HepG2 (cell line): ENCODE measurements at regions not wholly inside any gene's neighbourhood (a gene's known extent, or its start where the extent isn't known, plus 50 kb on each side); places are given as distances from the start of the nearest gene placed in this dataset.

Experiments used
- ATAC-seq: fragments of 200-7000 bp; cut with Tn5 transposase; 3 replicates; pipeline ENCODE4 v1.9.1; 2020; ENCODE audit warnings: mild to moderate bottlenecking, moderate library complexity
- BruUV-seq: library from RNA; stranded (reverse); fragments of 400-500 nt; replicated peaks from 2 replicates; lab custom pipeline; 2021; lab: Mats Ljungman, UMichigan
- CTCF ChIA-PET: fragments of 300-600 bp; formaldehyde crosslinking; extraction: SDS; loops from one replicate; lab custom pipeline; 2021; ENCODE audit warnings: low total read pairs, inconsistent platforms, low intra/inter-chr PET ratio; lab: Yijun Ruan, JAX
- POLR2A ChIA-PET: fragments of 350-600 bp; sonication (Branson Sonifier 250); formaldehyde crosslinking; loops from one replicate; lab custom pipeline; 2020; ENCODE audit warnings: antibody characterized with exemption, inconsistent platforms; lab: Yijun Ruan, JAX
- DNase-seq: peaks from one replicate; pipeline ENCODE4 v3.0.0-alpha.2; 2015; ENCODE audit warnings: low spot score
- FAIRE-seq: peaks from 3 replicates; lab custom pipeline; 2011; peaks lifted over from hg19 to GRCh38; lab: Jason Lieb, UNC
- H2AFZ ChIP-seq: one replicate; pipeline ENCODE4 v1.6.1; 2011; ENCODE audit warnings: low read length, inconsistent platforms
- H3K27ac ChIP-seq: fragments of 300-600 bp; 3 replicates; pipeline ENCODE4 v1.8.0; 2011; ENCODE audit warnings: mixed run types, mild to moderate bottlenecking, mixed read lengths, low read length, inconsistent platforms; ENCODE audit not compliant: insufficient read depth; ENCODE audit errors: extremely low read length
- H3K27me3 ChIP-seq, 2 experiments: fragments of 200-600 bp in 1 of 2; 2 replicates in 1 of 2; 3 replicates in 1 of 2; pipeline versions ENCODE4 v1.6.0 to v1.8.0; 2011; ENCODE audit warnings: low read length in 2 of 2, mild to moderate bottlenecking in 2 of 2, moderate library complexity in 2 of 2, inconsistent platforms in 1 of 2; ENCODE audit not compliant: insufficient read depth in 2 of 2, control insufficient read depth in 1 of 2
- H3K36me3 ChIP-seq, 2 experiments: fragments of 200-600 bp in 1 of 2; replicated peaks in 1 of 2; 2 replicates in 1 of 2; 3 replicates in 1 of 2; pipeline versions ENCODE4 v1.5.1 to v1.8.0; 2011; ENCODE audit warnings: low read length in 2 of 2, inconsistent platforms in 1 of 2; ENCODE audit not compliant: insufficient read depth in 2 of 2, control insufficient read depth in 1 of 2
- H3K4me1 ChIP-seq: 2 replicates; pipeline ENCODE4 v1.5.1; 2012; ENCODE audit warnings: low read length, inconsistent platforms; ENCODE audit not compliant: insufficient read depth
- H3K4me2 ChIP-seq: 2 replicates; pipeline ENCODE4 v1.6.0; 2011; ENCODE audit warnings: low read depth, low read length, inconsistent platforms
- H3K4me3 ChIP-seq, 3 experiments: fragments of 200-600 bp in 1 of 3; sonication (generic), shearing (Covaris generic) in 1 of 3; replicated peaks in 1 of 3; 2 replicates each; pipeline ENCODE4 v1.5.1; 2011 to 2016; ENCODE audit warnings: low read length in 3 of 3, inconsistent platforms in 2 of 3, low read depth in 2 of 3, mild to moderate bottlenecking in 2 of 3, control low read depth in 1 of 3, mixed read lengths in 1 of 3; ENCODE audit not compliant: insufficient read depth in 1 of 3
- H3K79me2 ChIP-seq: one replicate; pipeline ENCODE4 v1.6.1; 2011; ENCODE audit warnings: low read length, inconsistent platforms; ENCODE audit not compliant: insufficient read depth
- H3K9ac ChIP-seq: 2 replicates; pipeline ENCODE4 v1.6.0; 2011; ENCODE audit warnings: mild to moderate bottlenecking, low read depth, low read length, inconsistent platforms; ENCODE audit not compliant: insufficient read depth
- H3K9me3 ChIP-seq: 2 replicates; pipeline ENCODE4 v1.5.1; 2012; ENCODE audit warnings: mild to moderate bottlenecking, low read length
- H4K20me1 ChIP-seq: 2 replicates; pipeline ENCODE4 v1.6.0; 2011; ENCODE audit warnings: inconsistent platforms, mild to moderate bottlenecking, low read length, moderate library complexity; ENCODE audit not compliant: insufficient read depth
- DR1 ChIP-seq: sonication (generic); formaldehyde crosslinking; IDR thresholded peaks from 2 replicates; pipeline ENCODE4 v1.8.0; 2021; ENCODE audit warnings: mild to moderate bottlenecking, missing genetic modification reagents, inconsistent platforms
- NR1H2 ChIP-seq: sonication (generic); formaldehyde crosslinking; IDR thresholded peaks from 2 replicates; pipeline ENCODE4 v1.8.1; 2022; ENCODE audit warnings: low read depth, missing genetic modification reagents, borderline replicate concordance
- NR2F6 ChIP-seq, 2 experiments: IDR thresholded peaks; 2 replicates each; pipeline ENCODE4 v1.6.1; 2016; ENCODE audit warnings: antibody characterized with exemption in 1 of 2, mild to moderate bottlenecking in 1 of 2
- PHF5A ChIP-seq: IDR thresholded peaks from one replicate; pipeline ENCODE4 v1.6.1; 2018; ENCODE audit warnings: low read depth, missing genetic modification reagents; ENCODE audit not compliant: unreplicated experiment
- PPARG ChIP-seq: conservative IDR thresholded peaks from 2 replicates; pipeline ENCODE4 v1.6.1; 2016; ENCODE audit warnings: missing biosample characterization, missing genetic modification reagents
- SKI ChIP-seq: fragments of 450-650 bp; IDR thresholded peaks from one replicate; pipeline ENCODE4 v1.6.1; 2018; ENCODE audit warnings: mild to moderate bottlenecking; ENCODE audit not compliant: partially characterized antibody
- SRF ChIP-seq: IDR thresholded peaks from 2 replicates; pipeline ENCODE4 v1.6.1; 2011; ENCODE audit warnings: mild to moderate bottlenecking, low read depth, low read length, moderate library complexity
- ZEB1 ChIP-seq: IDR thresholded peaks from 2 replicates; pipeline ENCODE4 v1.6.1; 2012; ENCODE audit warnings: mild to moderate bottlenecking, low read depth, inconsistent platforms; ENCODE audit not compliant: insufficient replicate concordance
- ZFP62 ChIP-seq: sonication (generic); formaldehyde crosslinking; IDR thresholded peaks from 2 replicates; pipeline ENCODE4 v1.4.0; 2020; ENCODE audit warnings: missing genetic modification reagents
- ZNF160 ChIP-seq: sonication (generic); formaldehyde crosslinking; IDR thresholded peaks from 2 replicates; pipeline ENCODE4 v1.8.0; 2022; ENCODE audit warnings: mild to moderate bottlenecking, inconsistent platforms, missing genetic modification reagents
- ZNF230 ChIP-seq: sonication (generic); formaldehyde crosslinking; IDR thresholded peaks from 2 replicates; pipeline ENCODE4 v1.4.0; 2020; ENCODE audit warnings: mild to moderate bottlenecking, missing genetic modification reagents
- ZNF737 ChIP-seq: sonication (generic); formaldehyde crosslinking; IDR thresholded peaks from 2 replicates; pipeline ENCODE4 v1.5.0; 2020; ENCODE audit warnings: missing genetic modification reagents, mild to moderate bottlenecking, borderline replicate concordance
- WGBS: methylation state at CpG from one replicate; pipeline ENCODE4 v1.1.6; 2017; ENCODE audit warnings: low lambda C conversion rate; 5-methylcytosine and 5-hydroxymethylcytosine counted together
- in situ Hi-C: cut with HindIII; loops from 2 replicates; pipeline ENCODE4 v1.10.0; 2017; ENCODE audit warnings: low pct_unique_long_range_greater_than_20kb; ENCODE audit not compliant: extremely low pct_ligation_motif_present
- intact Hi-C: fragments of 100-400 bp; cut with micrococcal nuclease; formaldehyde crosslinking; loops from one replicate; pipeline ENCODE4 v1.10.0; 2022; ENCODE audit not compliant: unreplicated experiment
- TF ChIP-seq, protein P1 (sequence below): sonication (generic); formaldehyde crosslinking; IDR thresholded peaks from 2 replicates; pipeline ENCODE4 v1.4.0; 2020; ENCODE audit warnings: mild to moderate bottlenecking, missing genetic modification reagents, borderline replicate concordance
- TF ChIP-seq, protein P2 (sequence below): sonication (generic); formaldehyde crosslinking; IDR thresholded peaks from 2 replicates; pipeline ENCODE4 v1.4.0; 2020; ENCODE audit warnings: low read depth, mild to moderate bottlenecking, missing genetic modification reagents
- TF ChIP-seq, protein P3 (sequence below): sonication (generic); formaldehyde crosslinking; IDR thresholded peaks from 2 replicates; pipeline ENCODE4 v1.4.0; 2020; ENCODE audit warnings: mild to moderate bottlenecking, missing genetic modification reagents
- TF ChIP-seq, protein P4 (sequence below): sonication (generic); formaldehyde crosslinking; IDR thresholded peaks from 2 replicates; pipeline ENCODE4 v1.4.0; 2020; ENCODE audit warnings: missing genetic modification reagents, borderline replicate concordance

DNA sequence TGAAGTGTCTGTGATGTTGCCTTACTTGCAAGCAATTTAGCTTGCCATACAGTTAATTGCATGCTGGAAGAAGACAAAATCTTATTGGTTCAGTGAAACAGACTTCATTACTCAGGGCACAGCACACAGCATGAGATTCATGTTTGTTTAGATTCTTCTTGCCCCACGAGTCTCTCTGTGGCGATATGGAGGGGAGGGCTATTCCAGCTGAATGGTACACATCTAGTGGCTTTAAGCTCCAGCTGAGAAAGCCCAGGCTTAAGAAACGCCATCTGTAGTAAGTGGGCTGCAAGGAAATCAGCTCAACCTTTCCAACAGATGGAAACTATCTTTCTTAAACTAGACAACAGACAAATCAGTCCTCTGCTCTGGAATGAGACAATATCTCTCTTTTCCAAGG lies 1022.0 kb downstream of the NCAM2 start:
- CTCF ChIA-PET = no interaction called here
- Histone ChIP-seq H3K9me3 (peaks cover 83% of the 10 kb centered on the region), H3K9ac (no peak overlapping the region), H4K20me1 (no peaks in the 10 kb centered on the region), H3K4me3 (no peak overlapping the region), H3K27me3 (no peaks in the 10 kb centered on the region), H3K4me1 (no peaks in the 10 kb centered on the region), H3K36me3 (no peaks in the 10 kb centered on the region), H2AFZ (no peak overlapping the region), H3K79me2 (no peaks in the 10 kb centered on the region), H3K4me2 (no peak overlapping the region), H3K27ac (no peak overlapping the region)
- WGBS = 0% methylated on average over 3 of the region's 3 CpGs
- in situ Hi-C loops = no loop called here
- BruUV-seq = no TSS peak
- no peak for DNase-seq
- POLR2A ChIA-PET = no interaction called here
- intact Hi-C loops = no loop called here
- no peak for FAIRE-seq
- ATAC-seq = no peak
- TF ChIP-seq ZNF737 (CRISPR knock-in tag) (no peak), PHF5A (CRISPR knock-in tag) (no peak), NR1H2 (CRISPR knock-in tag) (no peak), NR2F6 (IDR thresholded peaks at IDR 0.05) (no peak), NR2F6 (CRISPR knock-in tag; IDR thresholded peaks at IDR 0.05) (no peak), SKI (no peak), ZNF230 (CRISPR knock-in tag) (no peak), ZFP62 (CRISPR knock-in tag) (no peak), ZEB1 (no peak), DR1 (no peak), ZNF160 (CRISPR knock-in tag) (no peak), PPARG (CRISPR knock-in tag) (no peak), SRF (no peak)
- TF ChIP-seq, protein P1, sequence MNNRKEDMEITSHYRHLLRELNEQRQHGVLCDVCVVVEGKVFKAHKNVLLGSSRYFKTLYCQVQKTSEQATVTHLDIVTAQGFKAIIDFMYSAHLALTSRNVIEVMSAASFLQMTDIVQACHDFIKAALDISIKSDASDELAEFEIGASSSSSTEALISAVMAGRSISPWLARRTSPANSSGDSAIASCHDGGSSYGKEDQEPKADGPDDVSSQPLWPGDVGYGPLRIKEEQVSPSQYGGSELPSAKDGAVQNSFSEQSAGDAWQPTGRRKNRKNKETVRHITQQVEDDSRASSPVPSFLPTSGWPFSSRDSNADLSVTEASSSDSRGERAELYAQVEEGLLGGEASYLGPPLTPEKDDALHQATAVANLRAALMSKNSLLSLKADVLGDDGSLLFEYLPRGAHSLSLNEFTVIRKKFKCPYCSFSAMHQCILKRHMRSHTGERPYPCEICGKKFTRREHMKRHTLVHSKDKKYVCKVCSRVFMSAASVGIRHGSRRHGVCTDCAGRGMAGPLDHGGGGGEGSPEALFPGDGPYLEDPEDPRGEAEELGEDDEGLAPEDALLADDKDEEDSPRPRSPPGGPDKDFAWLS = no peak
- TF ChIP-seq, protein P2, sequence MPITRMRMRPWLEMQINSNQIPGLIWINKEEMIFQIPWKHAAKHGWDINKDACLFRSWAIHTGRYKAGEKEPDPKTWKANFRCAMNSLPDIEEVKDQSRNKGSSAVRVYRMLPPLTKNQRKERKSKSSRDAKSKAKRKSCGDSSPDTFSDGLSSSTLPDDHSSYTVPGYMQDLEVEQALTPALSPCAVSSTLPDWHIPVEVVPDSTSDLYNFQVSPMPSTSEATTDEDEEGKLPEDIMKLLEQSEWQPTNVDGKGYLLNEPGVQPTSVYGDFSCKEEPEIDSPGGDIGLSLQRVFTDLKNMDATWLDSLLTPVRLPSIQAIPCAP (CRISPR knock-in tag) = no peak
- TF ChIP-seq, protein P3, sequence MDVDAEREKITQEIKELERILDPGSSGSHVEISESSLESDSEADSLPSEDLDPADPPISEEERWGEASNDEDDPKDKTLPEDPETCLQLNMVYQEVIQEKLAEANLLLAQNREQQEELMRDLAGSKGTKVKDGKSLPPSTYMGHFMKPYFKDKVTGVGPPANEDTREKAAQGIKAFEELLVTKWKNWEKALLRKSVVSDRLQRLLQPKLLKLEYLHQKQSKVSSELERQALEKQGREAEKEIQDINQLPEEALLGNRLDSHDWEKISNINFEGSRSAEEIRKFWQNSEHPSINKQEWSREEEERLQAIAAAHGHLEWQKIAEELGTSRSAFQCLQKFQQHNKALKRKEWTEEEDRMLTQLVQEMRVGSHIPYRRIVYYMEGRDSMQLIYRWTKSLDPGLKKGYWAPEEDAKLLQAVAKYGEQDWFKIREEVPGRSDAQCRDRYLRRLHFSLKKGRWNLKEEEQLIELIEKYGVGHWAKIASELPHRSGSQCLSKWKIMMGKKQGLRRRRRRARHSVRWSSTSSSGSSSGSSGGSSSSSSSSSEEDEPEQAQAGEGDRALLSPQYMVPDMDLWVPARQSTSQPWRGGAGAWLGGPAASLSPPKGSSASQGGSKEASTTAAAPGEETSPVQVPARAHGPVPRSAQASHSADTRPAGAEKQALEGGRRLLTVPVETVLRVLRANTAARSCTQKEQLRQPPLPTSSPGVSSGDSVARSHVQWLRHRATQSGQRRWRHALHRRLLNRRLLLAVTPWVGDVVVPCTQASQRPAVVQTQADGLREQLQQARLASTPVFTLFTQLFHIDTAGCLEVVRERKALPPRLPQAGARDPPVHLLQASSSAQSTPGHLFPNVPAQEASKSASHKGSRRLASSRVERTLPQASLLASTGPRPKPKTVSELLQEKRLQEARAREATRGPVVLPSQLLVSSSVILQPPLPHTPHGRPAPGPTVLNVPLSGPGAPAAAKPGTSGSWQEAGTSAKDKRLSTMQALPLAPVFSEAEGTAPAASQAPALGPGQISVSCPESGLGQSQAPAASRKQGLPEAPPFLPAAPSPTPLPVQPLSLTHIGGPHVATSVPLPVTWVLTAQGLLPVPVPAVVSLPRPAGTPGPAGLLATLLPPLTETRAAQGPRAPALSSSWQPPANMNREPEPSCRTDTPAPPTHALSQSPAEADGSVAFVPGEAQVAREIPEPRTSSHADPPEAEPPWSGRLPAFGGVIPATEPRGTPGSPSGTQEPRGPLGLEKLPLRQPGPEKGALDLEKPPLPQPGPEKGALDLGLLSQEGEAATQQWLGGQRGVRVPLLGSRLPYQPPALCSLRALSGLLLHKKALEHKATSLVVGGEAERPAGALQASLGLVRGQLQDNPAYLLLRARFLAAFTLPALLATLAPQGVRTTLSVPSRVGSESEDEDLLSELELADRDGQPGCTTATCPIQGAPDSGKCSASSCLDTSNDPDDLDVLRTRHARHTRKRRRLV (CRISPR knock-in tag) = no peak
- TF ChIP-seq, protein P4, sequence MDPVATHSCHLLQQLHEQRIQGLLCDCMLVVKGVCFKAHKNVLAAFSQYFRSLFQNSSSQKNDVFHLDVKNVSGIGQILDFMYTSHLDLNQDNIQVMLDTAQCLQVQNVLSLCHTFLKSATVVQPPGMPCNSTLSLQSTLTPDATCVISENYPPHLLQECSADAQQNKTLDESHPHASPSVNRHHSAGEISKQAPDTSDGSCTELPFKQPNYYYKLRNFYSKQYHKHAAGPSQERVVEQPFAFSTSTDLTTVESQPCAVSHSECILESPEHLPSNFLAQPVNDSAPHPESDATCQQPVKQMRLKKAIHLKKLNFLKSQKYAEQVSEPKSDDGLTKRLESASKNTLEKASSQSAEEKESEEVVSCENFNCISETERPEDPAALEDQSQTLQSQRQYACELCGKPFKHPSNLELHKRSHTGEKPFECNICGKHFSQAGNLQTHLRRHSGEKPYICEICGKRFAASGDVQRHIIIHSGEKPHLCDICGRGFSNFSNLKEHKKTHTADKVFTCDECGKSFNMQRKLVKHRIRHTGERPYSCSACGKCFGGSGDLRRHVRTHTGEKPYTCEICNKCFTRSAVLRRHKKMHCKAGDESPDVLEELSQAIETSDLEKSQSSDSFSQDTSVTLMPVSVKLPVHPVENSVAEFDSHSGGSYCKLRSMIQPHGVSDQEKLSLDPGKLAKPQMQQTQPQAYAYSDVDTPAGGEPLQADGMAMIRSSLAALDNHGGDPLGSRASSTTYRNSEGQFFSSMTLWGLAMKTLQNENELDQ (CRISPR knock-in tag) = no peak
